Glutamatergic neuron (in vitro differentiated cells): ENCODE measurements at regions not wholly inside any gene's neighbourhood (a gene's known extent, or its start where the extent isn't known, plus 50 kb on each side); places are given as distances from the start of the nearest gene placed in this dataset.

Experiments used
- DNase-seq: peaks from one replicate; pipeline ENCODE4 v3.0.0; 2022
- H3K27ac Mint-ChIP-seq: one replicate; pipeline ENCODE4 v1.8.0; 2020; ENCODE audit warnings: mild to moderate bottlenecking, mixed read lengths, inconsistent platforms; ENCODE audit not compliant: unreplicated experiment
- H3K27me3 Mint-ChIP-seq: one replicate; pipeline ENCODE4 v1.8.0; 2020; ENCODE audit warnings: mild to moderate bottlenecking, moderate library complexity, mixed read lengths, inconsistent platforms; ENCODE audit not compliant: unreplicated experiment
- H3K36me3 Mint-ChIP-seq: one replicate; pipeline ENCODE4 v1.8.0; 2020; ENCODE audit warnings: mild to moderate bottlenecking, mixed read lengths, inconsistent platforms; ENCODE audit not compliant: unreplicated experiment
- H3K4me1 Mint-ChIP-seq: one replicate; pipeline ENCODE4 v1.8.0; 2020; ENCODE audit warnings: mild to moderate bottlenecking, low read depth, mixed read lengths, inconsistent platforms; ENCODE audit not compliant: unreplicated experiment
- H3K4me3 Mint-ChIP-seq: one replicate; pipeline ENCODE4 v1.8.0; 2020; ENCODE audit warnings: mild to moderate bottlenecking, mixed read lengths, inconsistent platforms; ENCODE audit not compliant: unreplicated experiment
- H3K9me3 Mint-ChIP-seq: one replicate; pipeline ENCODE4 v1.8.0; 2020; ENCODE audit warnings: mild to moderate bottlenecking, moderate library complexity, mixed read lengths, inconsistent platforms; ENCODE audit not compliant: unreplicated experiment
- TF ChIP-seq, protein P1 (sequence below): fragments of 200-600 bp; sonication (generic); IDR thresholded peaks from one replicate; pipeline ENCODE4 v1.5.0; 2021; ENCODE audit not compliant: partially characterized antibody, unreplicated experiment

DNA sequence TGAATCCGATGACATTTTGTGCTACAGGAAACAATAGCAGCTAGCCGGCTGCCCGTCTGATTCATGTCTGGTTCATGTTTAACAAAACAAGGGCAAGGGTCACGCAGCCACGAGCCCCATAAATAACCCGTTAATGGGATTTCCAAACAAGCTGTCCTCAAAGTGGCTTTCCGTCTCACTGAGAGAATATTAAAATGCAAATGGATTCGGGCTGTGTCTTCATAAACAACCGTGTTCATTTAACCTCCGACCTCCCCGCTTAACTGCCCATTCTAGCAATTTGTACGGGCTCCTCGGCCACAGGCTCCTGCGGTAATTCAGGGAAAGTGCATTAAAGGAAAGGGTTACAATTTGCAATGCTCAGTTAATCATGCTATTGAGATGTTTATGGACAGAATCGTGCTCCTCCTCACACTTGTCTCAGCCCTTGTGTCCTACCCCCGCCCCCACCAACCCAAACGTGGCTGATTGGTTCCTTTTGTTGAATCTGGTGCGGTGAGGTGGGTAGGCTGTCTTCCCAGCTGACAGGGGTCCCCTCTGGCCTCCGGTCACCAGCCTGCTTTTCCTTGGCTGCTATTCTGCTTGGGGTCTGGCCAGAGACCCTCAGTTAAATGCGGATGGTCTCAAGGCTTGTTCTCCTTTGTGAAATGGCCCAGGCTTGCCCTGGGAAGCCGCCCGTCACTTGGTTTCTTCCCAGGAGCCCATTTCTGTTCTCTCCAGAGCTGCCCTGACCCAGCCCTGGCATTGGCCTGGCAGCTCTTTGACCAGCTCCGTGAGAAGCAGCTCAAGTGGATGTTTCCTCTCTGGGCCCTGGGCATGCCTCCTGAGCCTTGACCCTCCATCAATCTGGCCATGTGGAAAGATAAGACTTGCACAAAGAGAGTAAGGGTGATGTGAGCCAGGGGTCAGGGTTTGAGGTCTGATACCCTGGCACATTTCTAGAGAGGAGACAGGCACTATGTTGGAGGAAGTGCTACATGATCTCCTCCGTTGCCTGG, 200.7 kb upstream of the POU3F1 start:
- peak overlapping the region; percentile 72 for H3K4me3 Mint-ChIP-seq
- no peaks in the 10 kb centered on the region for H3K36me3 Mint-ChIP-seq
- no peaks in the 10 kb centered on the region for H3K9me3 Mint-ChIP-seq
- peak; percentile 52 for DNase-seq
- H3K4me1 Mint-ChIP-seq, result peaks cover 48% of the 10 kb centered on the region
- H3K27me3 Mint-ChIP-seq, result peaks cover 2% of the 10 kb centered on the region
- H3K27ac Mint-ChIP-seq, result peak overlapping the region; percentile 93
- TF ChIP-seq, protein P1, sequence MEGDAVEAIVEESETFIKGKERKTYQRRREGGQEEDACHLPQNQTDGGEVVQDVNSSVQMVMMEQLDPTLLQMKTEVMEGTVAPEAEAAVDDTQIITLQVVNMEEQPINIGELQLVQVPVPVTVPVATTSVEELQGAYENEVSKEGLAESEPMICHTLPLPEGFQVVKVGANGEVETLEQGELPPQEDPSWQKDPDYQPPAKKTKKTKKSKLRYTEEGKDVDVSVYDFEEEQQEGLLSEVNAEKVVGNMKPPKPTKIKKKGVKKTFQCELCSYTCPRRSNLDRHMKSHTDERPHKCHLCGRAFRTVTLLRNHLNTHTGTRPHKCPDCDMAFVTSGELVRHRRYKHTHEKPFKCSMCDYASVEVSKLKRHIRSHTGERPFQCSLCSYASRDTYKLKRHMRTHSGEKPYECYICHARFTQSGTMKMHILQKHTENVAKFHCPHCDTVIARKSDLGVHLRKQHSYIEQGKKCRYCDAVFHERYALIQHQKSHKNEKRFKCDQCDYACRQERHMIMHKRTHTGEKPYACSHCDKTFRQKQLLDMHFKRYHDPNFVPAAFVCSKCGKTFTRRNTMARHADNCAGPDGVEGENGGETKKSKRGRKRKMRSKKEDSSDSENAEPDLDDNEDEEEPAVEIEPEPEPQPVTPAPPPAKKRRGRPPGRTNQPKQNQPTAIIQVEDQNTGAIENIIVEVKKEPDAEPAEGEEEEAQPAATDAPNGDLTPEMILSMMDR, result no peak

DNA sequence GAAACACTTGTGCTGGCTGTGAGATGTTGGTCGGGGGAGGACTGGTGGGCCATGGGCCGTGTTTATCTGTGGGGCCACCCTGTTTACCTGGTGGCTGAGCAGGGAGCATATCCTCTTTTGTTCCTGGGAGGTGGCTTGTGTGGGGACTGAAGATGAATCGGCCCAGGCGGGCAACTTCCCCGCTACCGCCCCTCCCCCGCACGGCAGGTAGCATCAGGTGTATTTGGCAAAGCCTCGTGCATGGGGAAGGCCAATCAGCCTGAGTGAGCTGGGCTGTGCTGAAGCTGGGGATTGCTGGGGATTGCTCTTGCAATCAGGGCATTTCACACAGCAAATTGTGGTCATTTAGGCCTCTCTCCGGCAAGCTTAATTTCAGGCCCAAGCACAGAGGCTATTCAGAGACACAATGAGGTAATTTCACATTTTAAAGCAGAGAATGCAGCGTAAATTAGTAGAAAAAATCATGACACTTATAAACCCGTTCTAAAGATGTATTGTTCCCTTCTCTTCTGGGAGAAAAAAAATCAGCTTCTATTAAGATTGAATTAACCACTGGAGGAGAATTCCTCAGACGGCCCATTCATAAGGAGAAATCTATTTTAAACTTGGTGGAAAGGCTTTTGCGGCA, 197.7 kb upstream of the POU3F1 start:
- Mint-ChIP-seq H3K27me3 (no peaks in the 10 kb centered on the region), H3K4me3 (no peak overlapping the region)

DNA sequence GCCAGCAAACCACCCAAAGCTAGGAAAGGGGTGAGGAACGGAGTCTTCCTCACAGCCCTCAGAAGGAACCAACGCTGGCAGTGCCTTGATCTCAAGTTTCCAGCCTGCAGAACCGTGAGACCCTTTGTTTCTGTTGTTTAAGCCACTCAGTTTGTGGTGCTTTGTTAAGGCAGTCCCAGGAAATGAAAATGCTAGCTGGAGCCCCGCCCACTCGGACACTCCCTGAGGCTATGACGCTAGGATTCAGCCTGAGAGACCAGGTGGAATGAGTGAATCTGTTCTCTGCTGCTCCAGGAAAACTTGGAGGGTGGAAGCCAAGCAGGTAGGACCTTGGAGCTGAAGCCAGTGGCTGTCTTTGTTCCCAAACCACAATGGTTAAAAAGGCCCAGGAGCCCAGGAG, 196.5 kb upstream of the POU3F1 start:
- peak; percentile 40 for DNase-seq
- Mint-ChIP-seq H3K27me3 (no peaks in the 10 kb centered on the region), H3K4me3 (no peak overlapping the region), H3K36me3 (no peaks in the 10 kb centered on the region), H3K4me1 (peaks cover 38% of the 10 kb centered on the region), H3K9me3 (no peaks in the 10 kb centered on the region), H3K27ac (no peak overlapping the region)
- TF ChIP-seq, protein P1, result no peak

More for the DNA sequence above, 197.7 kb upstream of the POU3F1 start:
- DNase-seq, result no peak
- TF ChIP-seq, protein P1, result no peak
- Mint-ChIP-seq H3K27ac (peak overlapping the region; percentile 69), H3K9me3 (no peaks in the 10 kb centered on the region), H3K36me3 (no peaks in the 10 kb centered on the region), H3K4me1 (peaks cover 49% of the 10 kb centered on the region)

DNA sequence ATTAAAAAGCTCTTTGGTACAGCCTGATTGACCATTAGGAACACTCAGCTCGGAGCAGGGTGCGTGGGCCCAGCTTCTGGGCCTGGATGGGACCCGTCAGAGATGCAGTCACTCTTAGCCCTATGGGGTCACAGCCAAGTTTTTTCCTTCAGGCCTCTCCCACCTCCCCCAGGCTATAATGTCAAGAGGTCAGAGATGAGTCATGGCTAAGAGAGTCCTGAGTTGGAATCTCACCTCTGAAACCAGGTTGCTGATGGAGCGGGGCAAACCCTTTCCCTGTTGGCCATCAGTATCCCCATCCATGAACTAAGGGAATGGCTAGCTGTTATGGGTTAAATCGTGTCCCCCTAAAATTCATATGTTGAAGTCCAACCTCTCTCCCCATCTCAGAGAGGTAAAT, 195.9 kb upstream of the POU3F1 start:
- DNase-seq, result no peak
- Mint-ChIP-seq H3K36me3 (no peaks in the 10 kb centered on the region), H3K27me3 (no peaks in the 10 kb centered on the region)

More for the DNA sequence above, 195.9 kb upstream of the POU3F1 start:
- no peak overlapping the region for H3K27ac Mint-ChIP-seq
- H3K4me1 Mint-ChIP-seq, result peaks cover 32% of the 10 kb centered on the region
- no peak overlapping the region for H3K4me3 Mint-ChIP-seq
- no peaks in the 10 kb centered on the region for H3K9me3 Mint-ChIP-seq
- TF ChIP-seq, protein P1, result no peak
